HG02840 (cell line): ENCODE measurements at regions not wholly inside any gene's neighbourhood (a gene's known extent, or its start where the extent isn't known, plus 50 kb on each side); places are given as distances from the start of the nearest gene placed in this dataset.

Experiments used
- ATAC-seq: cut with Tn5 transposase; IDR thresholded peaks from one replicate; pipeline ENCODE4 v1.9.1; 2021; ENCODE audit warnings: mild to moderate bottlenecking, moderate library complexity, moderate number of reproducible peaks; ENCODE audit not compliant: unreplicated experiment, low FRiP score

- no peak for ATAC-seq
These were observed 596.6 kb upstream of the AGTR1 start for GRCh38 chr3:148101061-148101460.

- ATAC-seq: no peak
These were observed 595.5 kb upstream of the AGTR1 start for GRCh38 chr3:148102156-148102555.

DNA sequence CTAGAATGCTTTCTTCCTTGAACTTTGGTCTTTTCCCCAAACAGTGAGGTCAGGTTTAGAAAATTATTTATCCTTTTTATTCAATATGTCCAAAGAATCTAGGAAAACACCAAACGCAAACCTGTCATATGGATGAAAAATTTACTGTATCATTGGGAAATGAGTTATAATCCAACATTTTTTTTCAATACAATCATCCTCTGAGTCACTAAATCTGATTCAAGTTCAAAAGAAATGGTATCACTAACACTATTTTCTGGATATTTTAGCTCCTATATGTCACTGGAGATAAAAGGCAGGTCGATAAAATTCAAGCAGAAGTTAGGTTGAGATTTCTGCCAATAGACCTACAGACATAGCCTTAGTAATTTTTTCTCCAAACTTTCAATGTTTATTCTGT, 591.6 kb upstream of the AGTR1 start:
- no peak for ATAC-seq

GRCh38 chr3:148126956-148127355, 570.7 kb upstream of the AGTR1 start:
- no peak for ATAC-seq

- ATAC-seq: no peak
These were observed 569.6 kb upstream of the AGTR1 start for GRCh38 chr3:148128136-148128535.

DNA sequence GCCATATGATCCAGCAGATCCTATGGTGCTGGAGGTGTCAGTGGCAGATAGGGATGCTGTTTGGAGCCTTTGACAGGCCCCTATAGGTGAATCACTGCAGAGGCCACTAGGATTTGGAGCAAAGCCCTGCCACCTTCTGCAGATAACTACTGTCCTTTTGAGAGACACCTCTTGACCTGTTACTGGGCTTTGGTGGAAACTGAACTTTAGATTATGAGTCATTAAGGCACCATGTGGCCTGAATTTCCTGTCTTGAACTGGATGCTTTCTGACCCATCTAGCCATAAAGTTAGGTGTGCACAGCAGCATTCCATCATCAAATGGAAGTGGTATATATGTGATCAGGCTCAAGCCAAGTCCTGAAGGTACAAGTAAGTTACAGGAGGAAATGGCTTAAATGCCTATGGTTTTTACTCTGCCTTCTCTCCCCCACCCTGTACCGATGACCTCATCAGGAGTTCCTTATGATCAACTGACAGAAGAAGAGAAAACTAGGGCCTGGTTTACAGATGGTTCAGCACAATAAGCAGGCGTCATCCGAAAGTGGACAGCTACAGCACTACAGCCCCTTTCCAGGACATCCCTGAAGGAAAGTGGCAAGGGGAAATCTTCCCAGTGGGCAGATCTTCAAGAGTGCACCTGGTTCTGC, 565.6 kb upstream of the AGTR1 start:
- no peak for ATAC-seq

DNA sequence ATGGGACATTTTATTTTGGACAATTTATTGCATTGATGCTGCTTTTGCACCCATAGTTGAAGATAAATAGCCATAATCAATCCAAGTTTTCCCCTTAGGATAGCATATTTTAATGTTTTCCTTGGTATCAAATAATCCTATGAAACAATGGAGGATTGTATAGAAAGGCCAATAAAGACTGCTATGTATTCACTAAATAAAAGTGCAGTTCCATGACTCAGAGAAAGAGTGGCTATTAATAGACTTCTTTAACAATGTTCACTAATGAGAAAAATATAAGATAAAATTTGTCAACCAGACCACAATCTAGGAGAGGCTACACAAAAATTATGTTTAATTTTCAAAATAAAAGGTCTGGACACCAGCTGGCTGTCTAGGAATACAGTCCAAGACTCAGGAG, 560.9 kb upstream of the AGTR1 start:
- no peak for ATAC-seq

GRCh38 chr3:148146241-148146640, 551.5 kb upstream of the AGTR1 start:
- no peak for ATAC-seq

DNA sequence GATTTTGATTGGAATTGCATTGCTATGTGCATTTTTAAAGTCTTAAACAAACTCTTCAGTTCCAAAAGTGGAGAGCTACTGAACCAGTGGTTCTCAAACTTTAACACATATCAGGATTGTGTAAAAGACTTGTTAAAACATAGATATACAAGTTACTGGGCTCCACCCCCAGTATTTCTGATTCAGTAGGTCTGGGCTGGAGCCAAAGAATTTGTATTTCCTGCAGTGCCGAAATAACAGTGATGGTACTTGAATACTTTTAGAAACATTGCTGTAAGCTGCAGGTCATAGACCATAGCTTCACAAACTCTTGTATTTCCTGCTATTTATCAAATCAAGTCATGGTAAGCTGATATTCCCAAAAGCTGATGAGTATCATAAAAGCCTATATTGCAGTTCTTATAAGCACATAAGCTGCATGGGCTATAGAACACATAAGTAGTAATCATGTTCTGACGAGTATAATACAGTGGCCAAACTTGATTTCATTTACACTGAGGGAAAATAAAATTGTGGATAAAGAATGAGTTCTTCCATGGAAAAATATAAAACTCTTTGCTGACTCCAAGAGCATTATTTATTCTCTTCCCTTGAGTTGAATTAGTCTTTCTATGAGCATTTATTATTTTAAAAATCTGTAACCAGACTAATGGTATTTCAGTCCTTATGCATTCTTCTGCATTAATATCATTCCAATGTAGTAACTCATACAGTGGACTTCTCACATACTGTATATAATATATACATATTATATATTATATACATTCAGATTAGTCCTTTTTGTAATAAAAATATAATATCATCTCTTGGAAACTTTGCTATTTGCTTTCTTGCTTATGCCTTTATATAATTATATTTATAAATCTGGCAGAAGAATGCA, 550.5 kb upstream of the AGTR1 start:
- no peak for ATAC-seq

- no peak for ATAC-seq
These were observed 549.8 kb upstream of the AGTR1 start for GRCh38 chr3:148147903-148148302.

- ATAC-seq: no peak
These were observed 548.1 kb upstream of the AGTR1 start for GRCh38 chr3:148149556-148149955.

DNA sequence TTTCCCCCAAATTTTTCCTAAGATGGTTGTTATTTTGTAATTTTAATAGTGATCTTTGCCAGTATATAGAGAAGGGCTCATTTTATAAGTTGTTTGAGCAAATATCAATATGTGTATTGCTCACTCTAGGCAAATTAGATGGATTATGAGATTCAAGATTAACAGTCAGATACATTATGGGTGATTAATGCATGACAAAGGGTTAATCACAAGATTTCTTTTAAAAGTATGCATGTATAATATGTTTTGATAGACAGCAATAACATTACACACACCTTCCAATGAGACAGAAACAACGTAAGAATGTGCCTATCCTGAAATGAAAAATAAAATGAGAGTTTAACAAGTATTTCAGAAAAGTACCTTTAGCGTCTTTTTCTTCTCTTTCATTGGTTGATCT, 547.6 kb upstream of the AGTR1 start:
- ATAC-seq: no peak

- no peak for ATAC-seq
These were observed 539.5 kb upstream of the AGTR1 start for GRCh38 chr3:148158210-148158609.

DNA sequence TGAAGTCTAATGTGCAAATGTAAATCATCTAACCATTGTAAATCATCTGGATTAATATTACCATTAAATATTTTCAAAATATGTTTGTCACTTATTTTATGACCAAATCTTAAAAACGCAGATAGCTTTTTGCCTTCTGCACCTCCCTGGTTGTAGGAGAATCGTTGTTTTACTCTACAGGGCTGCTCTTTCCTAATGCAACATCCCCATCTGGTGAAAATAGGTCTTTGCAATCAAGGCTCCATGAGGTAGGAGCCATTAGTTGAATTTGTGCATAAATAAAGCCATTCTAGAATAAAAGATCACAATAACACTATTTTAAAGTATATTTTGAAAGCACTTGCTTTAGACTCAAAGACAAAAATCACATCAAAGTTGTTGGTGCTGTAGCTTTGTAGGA, 535.6 kb upstream of the AGTR1 start:
- no peak for ATAC-seq

- ATAC-seq: no peak
These were observed 529.4 kb upstream of the AGTR1 start for GRCh38 chr3:148168347-148168746.

GRCh38 chr3:148173851-148174250, 523.9 kb upstream of the AGTR1 start:
- no peak for ATAC-seq

GRCh38 chr3:148175214-148175613, 522.5 kb upstream of the AGTR1 start:
- no peak for ATAC-seq

- ATAC-seq: no peak
These were observed 519.2 kb upstream of the AGTR1 start for GRCh38 chr3:148178503-148178902.

DNA sequence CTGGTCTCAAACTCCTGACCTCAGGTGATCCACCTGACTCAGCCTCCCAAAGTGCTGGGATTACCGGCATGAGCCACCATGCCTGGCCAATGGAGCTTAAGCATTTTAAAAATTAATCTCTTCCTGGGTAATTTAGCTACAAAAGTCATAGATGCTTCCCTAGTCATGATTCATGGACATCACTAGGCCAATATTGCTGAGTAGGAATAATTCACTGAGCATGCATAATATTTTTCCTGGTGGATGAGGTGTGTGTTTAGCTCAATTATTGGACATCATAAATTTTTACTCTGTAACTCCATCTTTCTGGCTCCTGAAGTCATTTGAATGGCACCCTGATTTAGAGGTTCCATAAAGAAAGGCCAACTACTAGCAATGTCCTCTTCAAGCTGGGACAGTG, 512.9 kb upstream of the AGTR1 start:
- no peak for ATAC-seq

DNA sequence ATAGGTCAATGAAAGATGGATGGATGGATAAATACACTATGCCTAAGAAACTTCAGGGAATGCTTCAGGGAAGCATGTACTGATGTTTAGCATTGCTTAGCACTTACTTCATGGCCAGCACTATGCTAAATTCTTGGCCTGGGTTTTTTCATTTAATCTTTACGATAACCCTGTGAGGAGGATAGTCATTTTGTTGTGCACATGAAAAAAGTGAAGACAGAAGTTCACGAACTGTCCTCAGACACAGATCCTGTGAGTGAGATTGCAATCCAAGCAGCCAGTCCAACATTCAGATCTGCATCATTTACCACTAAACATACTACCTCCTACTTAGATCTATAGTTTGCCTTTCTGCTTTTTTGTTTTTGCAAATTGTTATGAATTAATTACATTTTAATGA, 510.8 kb upstream of the AGTR1 start:
- ATAC-seq: no peak

- no peak for ATAC-seq
These were observed 510.4 kb upstream of the AGTR1 start for GRCh38 chr3:148187296-148187695.

DNA sequence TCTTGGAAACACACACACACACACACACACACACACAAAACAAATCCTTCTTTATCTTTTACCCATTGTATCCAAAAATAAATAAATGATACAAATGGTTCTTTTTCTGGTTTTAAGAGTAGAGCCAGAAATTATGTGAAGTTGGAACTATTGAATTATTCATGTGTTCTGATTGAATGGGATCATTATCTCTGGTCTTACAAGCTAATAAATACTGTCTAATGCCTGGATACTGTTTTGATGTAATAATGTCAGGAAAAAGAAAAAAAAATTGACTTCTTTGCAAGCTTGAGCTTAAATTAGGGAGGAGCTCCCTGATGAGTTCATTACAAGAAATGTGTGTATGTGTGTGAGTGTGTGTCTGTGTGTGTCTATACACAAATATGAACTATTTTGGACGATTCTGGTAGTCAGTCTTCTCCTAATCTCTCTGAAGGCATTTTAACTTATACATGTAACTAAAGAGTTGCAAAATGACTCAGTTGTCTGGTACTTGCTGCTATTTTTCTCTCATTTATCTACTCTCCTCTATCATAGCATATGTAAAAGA, 507.2 kb upstream of the AGTR1 start:
- ATAC-seq: no peak
